Progenitor cell of endocrine pancreas (in vitro differentiated cells): ENCODE measurements at regions not wholly inside any gene's neighbourhood (a gene's known extent, or its start where the extent isn't known, plus 50 kb on each side); places are given as distances from the start of the nearest gene placed in this dataset.

Source experiments
- DNase-seq: peaks from one replicate; pipeline ENCODE4 v3.0.0; 2021; ENCODE audit warnings: low spot score; ENCODE audit not compliant: unreplicated experiment
- H3K27ac Mint-ChIP-seq: 2 replicates; pipeline ENCODE4 v1.8.0; 2021; ENCODE audit warnings: mild to moderate bottlenecking, moderate library complexity, mixed read lengths
- H3K27me3 Mint-ChIP-seq: 2 replicates; pipeline ENCODE4 v1.8.0; 2021; ENCODE audit warnings: mixed read lengths
- H3K36me3 Mint-ChIP-seq: 2 replicates; pipeline ENCODE4 v1.8.0; 2022; ENCODE audit warnings: mixed read lengths; ENCODE audit not compliant: insufficient read depth
- H3K4me1 Mint-ChIP-seq: 2 replicates; pipeline ENCODE4 v1.8.0; 2021; ENCODE audit warnings: low read depth, mixed read lengths
- H3K4me3 Mint-ChIP-seq: 2 replicates; pipeline ENCODE4 v1.8.0; 2021; ENCODE audit warnings: low read depth, mild to moderate bottlenecking, moderate library complexity, mixed read lengths
- H3K9me3 Mint-ChIP-seq: 2 replicates; pipeline ENCODE4 v1.8.0; 2021; ENCODE audit warnings: low read depth, mixed read lengths
- TF ChIP-seq, protein P1 (sequence below): fragments of 200-600 bp; sonication (generic); IDR thresholded peaks from one replicate; pipeline ENCODE4 v1.5.0; 2021; ENCODE audit warnings: antibody characterized with exemption, mild to moderate bottlenecking; ENCODE audit not compliant: unreplicated experiment

DNA sequence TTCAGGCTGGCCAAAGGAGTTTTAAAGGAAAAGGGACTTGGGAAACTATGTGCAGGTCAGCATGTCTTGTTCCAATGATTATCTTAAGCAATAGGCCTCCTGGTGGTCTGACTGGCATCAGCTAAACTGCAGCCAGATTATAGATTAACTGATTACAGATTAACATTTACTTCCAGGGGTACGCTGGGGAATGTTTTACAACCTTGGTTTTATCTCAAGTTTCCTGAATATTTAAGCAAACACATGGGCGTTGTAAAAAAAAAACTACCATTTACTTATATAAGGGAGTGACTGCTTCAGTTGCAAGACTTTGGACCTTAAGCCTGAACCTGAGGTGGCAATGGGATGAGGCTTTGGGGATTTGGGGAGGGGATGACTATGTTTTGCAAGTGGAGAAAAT, 600.6 kb upstream of the B3GALT2 start:
- TF ChIP-seq, protein P1, sequence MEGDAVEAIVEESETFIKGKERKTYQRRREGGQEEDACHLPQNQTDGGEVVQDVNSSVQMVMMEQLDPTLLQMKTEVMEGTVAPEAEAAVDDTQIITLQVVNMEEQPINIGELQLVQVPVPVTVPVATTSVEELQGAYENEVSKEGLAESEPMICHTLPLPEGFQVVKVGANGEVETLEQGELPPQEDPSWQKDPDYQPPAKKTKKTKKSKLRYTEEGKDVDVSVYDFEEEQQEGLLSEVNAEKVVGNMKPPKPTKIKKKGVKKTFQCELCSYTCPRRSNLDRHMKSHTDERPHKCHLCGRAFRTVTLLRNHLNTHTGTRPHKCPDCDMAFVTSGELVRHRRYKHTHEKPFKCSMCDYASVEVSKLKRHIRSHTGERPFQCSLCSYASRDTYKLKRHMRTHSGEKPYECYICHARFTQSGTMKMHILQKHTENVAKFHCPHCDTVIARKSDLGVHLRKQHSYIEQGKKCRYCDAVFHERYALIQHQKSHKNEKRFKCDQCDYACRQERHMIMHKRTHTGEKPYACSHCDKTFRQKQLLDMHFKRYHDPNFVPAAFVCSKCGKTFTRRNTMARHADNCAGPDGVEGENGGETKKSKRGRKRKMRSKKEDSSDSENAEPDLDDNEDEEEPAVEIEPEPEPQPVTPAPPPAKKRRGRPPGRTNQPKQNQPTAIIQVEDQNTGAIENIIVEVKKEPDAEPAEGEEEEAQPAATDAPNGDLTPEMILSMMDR, result peak; percentile 16
- Mint-ChIP-seq H3K4me3 (no peak overlapping the region), H3K36me3 (no peaks in the 10 kb centered on the region), H3K27ac (no peak overlapping the region), H3K9me3 (no peaks in the 10 kb centered on the region), H3K27me3 (no peaks in the 10 kb centered on the region), H3K4me1 (peaks cover 10% of the 10 kb centered on the region)
- no peak for DNase-seq

DNA sequence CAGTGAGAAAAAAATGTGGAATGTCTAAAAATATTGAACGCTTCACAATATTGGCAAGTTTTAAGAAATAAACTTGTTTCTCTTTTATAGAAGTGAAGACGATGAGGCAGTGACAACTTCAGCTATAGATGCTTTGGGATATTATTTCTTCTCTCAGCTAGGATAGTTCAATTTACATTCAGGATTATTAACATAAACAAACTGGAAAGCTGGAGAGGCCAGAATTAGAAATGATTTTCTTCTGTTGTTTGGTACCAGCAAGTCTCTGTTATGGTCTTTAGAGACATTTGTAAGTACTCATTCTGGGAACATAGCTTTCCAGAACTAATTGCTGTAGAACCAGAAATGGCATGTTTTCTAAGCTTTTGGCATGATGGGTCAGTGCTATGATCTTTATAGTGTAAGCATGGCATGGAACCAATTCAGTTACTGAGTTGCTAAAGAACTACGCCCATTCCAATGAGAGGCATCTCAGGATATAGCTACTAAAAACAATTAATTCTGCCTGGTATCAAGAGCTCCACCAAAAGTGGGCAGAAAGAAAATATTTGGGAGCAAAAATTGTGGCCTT, 599.5 kb upstream of the B3GALT2 start:
- H3K4me1 Mint-ChIP-seq, result peaks cover 10% of the 10 kb centered on the region
- no peaks in the 10 kb centered on the region for H3K27me3 Mint-ChIP-seq
- TF ChIP-seq, protein P1, result no peak
- no peak overlapping the region for H3K4me3 Mint-ChIP-seq
- H3K27ac Mint-ChIP-seq, result no peak overlapping the region
- no peaks in the 10 kb centered on the region for H3K9me3 Mint-ChIP-seq
- no peak for DNase-seq
- no peaks in the 10 kb centered on the region for H3K36me3 Mint-ChIP-seq

DNA sequence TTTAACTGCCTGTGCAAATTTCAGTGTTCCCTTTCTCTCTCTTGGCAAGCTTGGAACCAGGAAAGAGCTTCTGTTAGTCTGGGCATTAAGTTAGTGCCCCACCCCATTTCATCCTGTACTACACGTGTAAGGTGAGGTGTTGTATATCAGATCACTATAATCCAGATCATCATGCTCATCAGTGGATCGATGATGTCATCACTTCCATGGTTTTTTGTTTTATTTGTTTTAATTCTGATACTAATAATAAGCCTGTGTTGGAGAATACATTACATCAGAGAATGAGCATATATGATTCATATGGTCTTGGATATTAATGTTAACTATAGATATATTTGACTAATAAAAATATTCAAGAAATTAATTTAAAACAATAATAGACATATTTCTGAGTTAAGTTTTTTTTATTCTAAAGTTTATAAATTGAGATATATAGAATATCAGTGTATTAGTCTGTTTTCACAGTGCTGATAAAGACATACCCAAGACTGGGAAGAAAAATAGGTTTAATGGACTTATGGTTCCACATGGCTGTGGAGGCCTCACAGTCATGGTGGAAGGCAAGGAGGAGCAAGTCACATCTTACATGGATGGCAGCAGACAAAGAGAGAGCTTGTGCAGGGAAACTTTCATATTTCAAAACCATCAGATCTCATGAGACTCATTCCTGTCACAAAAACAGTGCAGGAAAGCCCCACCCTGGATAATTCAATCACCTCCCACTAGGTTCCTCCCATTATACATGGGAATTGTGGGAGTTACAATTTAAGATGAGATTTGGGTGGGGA, 588.3 kb upstream of the B3GALT2 start:
- TF ChIP-seq, protein P1, result no peak
- no peak for DNase-seq
- Mint-ChIP-seq H3K4me3 (no peak overlapping the region), H3K27ac (no peak overlapping the region), H3K9me3 (peaks cover 17% of the 10 kb centered on the region), H3K4me1 (no peaks in the 10 kb centered on the region), H3K36me3 (peaks cover 2% of the 10 kb centered on the region), H3K27me3 (no peaks in the 10 kb centered on the region)

DNA sequence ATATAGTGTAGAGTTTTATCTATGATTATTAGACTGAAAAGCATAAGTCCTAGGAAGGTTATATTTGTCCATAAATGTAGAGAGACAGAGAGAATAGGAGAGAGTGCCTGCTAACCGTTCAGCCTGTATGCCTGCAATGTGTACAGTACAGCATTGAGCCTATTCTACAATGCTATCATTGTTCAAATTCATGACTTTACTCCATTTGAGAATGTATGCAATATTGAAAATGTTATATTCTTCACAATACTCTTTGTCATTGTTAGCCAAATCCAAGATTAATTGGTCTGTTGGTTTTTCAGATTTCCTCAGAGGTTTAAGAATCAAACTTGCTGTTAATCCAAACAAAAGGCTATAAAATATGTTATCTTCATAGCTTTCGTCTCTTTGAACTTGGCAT, 585.2 kb upstream of the B3GALT2 start:
- no peak for DNase-seq
- no peaks in the 10 kb centered on the region for H3K4me1 Mint-ChIP-seq
- no peak overlapping the region for H3K4me3 Mint-ChIP-seq
- H3K27me3 Mint-ChIP-seq, result no peaks in the 10 kb centered on the region
- no peak overlapping the region for H3K27ac Mint-ChIP-seq
- H3K36me3 Mint-ChIP-seq, result peaks cover 2% of the 10 kb centered on the region
- H3K9me3 Mint-ChIP-seq, result peaks cover 14% of the 10 kb centered on the region
- TF ChIP-seq, protein P1, result no peak

DNA sequence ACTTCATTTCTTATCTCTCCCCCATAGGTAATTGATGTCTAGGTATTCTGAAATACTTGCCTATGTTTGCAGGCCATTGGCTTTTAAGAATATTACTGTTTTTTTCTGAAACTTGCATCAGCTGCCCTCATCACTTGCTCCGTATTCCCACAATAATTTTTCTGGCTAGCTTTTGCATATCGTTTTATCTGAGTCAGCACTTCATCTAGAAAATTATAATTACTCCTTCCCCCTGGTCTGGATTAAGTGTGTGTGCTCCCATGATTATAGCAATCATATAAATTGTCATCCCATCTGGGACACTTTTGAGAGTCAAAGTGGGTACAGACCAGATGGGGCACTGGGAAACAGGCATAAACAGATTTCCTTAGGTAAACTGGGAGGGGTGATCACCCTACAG, 583.2 kb upstream of the B3GALT2 start:
- H3K27ac Mint-ChIP-seq, result no peak overlapping the region
- peaks cover 3% of the 10 kb centered on the region for H3K9me3 Mint-ChIP-seq
- H3K36me3 Mint-ChIP-seq, result no peaks in the 10 kb centered on the region
- no peak for DNase-seq
- no peak overlapping the region for H3K4me3 Mint-ChIP-seq
- TF ChIP-seq, protein P1, result no peak
- H3K27me3 Mint-ChIP-seq, result no peaks in the 10 kb centered on the region
- H3K4me1 Mint-ChIP-seq, result no peaks in the 10 kb centered on the region
